NCI-H2081 treated with DMSO at 0.1 percent for 48 hours (cell line): ENCODE measurements at regions not wholly inside any gene's neighbourhood (a gene's known extent, or its start where the extent isn't known, plus 50 kb on each side); places are given as distances from the start of the nearest gene placed in this dataset.

Experiments used
- DNase-seq: peaks from one replicate; lab custom pipeline; 2025; lab: John Stamatoyannopoulos, UW

DNA sequence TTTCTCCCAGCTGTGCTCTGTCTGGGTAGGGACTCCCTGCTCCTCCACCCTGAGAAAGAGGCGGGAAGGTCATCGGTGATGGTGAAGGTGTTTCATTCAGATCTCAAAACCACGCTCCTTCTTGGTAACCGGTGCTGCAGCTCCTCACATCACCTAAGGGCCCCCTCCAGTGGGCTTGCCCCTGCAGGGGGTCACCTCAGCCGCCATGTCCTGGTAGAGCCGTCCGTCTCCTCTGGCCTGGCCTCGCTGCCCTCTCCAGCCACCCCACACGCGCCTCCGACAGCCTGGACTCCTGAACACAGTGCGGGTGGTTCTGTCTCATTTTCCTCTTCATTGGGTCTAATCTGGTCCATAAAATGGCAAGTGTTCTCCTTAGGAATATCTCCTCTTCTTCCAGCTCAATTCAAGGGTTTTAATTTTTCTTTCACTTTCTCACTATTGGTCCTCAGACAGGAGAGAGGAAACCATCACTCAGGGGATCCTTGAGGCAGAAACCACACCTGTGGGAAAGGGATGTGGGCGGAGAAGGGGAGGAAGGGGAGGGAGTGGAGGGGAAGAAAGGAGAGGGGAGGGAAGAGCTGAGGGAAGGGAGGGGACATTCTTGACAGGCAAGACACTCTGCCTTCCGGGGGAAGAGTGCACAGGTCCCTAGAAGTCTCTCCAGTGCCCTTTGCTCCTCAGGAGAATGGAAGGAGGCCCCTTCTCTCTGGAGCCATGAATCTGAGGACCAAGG, 1338.4 kb downstream of the TBC1D22A start:
- no peak for DNase-seq

DNA sequence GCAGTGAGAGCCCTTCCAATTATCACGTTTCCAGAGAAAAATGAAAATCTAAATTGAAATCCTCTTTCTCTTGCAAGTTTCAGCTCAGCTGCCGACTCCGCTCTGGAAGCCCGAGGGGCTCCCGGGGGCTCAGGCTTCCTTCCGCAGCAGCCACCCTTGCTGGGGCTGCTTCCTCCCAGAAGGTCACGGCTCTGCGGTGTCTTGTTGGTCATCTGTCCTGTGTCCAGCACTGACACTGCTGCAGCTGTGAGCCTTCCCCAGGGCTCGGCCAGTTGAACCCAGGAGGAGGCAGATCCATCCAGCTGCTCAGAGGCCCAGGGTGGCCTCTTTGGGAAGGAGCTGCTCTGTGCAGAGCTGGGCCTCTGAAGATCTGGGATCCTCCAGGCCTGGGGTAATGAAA, 1337.2 kb downstream of the TBC1D22A start:
- DNase-seq: no peak

DNA sequence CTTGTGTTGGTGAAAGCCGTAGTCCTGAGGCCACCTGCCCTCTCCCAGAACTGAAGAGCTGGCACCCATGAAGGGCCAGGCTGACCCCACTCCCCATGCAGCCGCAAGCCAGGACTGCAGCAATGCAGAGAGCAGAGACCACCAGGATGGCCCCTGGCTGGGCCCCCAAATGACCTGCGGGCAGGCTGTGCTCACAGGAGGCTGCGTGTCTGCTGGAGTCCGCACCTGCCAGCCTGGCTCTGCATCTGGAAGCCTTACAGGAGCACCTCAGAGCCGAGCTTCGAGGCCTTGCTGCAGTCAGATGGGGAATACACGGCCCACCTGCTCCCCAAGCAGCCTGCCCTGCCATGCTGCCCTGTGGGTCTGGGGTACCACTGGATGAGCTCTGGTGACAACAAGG, 1336.8 kb downstream of the TBC1D22A start:
- no peak for DNase-seq

DNA sequence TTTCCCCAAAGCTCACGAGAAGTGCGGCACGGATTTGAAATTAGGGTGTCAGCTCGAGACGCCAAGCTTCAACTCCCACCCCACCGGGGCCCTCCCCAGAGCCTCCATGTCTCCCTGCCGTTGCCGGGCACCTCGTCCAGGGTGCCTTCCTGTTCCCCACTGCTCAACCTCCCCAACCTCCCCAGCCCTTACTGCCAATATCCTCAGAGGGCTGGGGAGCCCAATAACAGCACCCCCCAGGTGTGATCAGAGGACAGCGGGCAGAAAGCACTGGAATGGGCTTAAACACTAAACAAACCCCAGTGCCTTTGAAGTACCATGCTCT, 1336.4 kb downstream of the TBC1D22A start:
- no peak for DNase-seq

DNA sequence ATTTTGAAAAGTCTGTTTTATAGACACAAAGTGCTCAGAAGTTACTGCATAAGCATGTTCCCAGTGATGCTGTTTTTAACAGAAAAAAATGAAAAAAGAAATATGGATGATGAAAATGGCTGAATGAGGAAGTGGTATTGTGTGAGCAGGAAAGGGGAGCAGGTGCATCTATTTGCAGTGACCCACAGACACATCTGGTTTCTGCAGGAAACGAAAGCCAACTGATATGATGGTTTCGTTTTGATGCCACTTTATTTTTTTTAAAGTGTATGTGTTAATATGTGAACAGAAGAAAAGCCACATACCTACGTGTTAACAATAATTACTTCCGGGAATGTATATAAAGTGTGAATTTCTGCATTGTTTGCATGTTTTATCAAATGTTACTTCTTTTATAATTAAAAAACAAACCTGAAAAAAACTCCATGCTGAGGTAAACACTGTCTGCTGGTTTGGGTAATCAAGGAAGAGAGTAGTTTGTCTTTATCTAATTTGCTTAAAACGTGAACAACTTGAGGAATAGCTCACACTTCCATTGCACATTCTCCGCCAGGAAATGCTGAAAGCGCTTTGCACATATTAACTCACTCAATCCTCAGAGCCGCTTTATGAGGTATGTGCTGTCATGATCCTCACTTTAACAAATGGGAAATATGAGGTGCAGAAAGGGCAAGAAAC, 1335.9 kb downstream of the TBC1D22A start:
- DNase-seq: no peak

DNA sequence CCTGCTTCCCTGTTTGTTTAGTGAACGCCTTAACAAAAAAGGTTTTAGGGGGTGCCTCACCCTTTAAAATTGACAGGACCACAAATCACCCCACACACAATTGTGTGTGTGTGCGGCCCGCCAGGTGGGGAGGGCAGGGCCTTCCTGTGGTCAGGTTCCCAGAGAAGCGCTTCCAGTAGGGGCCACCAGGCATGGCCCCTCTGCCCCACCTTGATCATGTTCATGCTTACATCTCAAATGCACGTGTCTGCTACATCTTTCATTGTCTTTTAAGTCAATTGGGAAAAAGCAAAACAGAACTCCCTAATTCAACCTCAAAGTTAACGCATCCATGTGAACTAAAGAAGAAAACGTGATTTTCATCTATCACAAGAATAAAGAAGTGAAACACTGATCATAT, 1335.3 kb downstream of the TBC1D22A start:
- no peak for DNase-seq

DNA sequence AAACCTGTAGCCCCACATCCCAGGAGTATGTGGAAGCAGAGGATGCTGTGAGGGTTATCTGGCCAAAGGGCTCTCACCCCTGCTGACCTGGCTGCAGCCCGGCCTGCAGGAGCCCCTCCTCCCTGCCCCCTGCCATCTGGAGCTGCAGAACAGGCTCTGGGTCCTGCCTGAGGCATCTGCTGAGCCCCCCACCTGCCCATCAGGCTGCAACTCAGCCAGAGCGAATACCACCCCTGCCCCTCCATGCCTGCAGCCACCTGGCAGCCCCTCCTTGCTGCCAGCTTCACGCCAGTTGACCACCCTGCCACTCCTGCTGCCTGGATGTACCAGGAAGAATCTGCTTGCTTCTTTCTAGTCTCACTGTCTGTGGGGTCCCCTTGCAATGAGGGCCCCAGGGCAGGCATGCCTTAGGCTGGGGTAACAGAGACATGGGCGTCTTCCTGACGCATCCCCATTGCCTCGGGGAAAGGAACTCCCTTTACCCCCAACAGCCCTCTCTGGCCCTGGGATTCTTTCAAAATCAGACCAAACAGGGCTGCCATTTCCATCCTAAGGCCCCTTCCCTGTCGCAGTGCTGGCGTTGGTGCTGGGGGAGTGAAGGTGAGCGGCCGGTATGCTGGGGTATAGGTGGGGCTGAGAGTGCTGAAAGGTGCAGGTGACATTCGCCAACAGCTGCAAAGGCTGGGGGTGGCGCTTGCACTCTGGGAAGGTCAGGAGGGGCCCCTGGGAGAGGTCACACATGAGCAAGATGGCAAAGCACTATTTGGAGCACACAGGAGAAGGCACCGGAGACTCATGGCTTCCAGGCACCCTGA, 1334.6 kb downstream of the TBC1D22A start:
- no peak for DNase-seq

DNA sequence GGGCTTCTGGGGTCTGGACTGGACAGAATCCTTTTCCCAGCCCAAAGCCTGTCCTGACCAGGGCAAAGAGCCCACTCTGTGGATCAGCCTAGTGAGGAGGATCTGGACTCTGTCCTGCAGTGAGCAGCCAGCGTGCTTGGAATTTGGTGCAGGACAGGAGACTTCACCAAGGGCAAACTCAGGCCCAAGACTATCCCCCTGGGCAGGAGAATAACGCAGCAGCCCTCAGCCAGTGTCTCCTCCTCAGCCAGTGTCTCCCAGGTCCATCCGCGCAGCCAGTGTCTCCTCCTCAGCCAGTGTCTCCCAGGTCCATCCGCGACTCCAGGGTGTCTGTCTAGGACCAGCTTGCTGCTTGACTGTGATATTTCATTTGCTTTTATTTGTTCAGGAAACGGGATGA, 1334.0 kb downstream of the TBC1D22A start:
- no peak for DNase-seq

DNA sequence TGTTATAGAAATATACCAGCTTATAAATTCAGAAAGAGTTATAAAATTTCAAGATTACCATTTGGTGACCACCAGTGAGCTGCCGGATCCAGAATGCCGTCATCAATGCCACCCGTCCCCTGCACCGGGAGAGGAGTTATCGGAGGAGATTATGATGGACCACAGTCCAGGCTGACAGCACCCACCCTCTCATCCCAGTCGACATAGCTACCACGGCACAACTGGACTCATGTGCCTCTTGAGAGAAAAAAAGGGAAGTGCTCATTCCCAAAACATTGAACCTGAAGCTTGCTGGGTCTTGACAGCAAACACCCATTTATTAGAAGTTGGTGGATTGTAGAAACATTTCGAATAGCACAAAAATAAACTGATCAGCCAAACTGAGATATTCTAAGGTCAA, 1331.5 kb downstream of the TBC1D22A start:
- no peak for DNase-seq

DNA sequence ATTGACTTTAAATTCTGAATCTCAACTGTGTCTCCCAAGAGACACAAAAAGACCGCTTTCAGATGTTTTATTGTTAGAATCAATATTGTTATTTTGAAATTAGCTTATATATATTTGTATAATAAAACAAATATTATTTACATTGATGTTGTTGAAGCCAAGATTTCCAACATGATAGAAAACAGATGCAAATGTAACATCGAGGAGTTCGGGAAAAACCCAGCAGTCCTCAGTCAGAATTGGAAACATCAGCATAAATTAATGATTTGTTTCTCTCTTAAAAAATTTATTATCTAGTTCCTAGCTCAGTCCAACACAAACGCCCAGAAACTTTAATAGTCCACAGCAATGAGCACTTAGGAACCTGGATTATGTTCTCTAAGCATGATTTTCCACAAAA, 1330.4 kb downstream of the TBC1D22A start:
- DNase-seq: no peak

DNA sequence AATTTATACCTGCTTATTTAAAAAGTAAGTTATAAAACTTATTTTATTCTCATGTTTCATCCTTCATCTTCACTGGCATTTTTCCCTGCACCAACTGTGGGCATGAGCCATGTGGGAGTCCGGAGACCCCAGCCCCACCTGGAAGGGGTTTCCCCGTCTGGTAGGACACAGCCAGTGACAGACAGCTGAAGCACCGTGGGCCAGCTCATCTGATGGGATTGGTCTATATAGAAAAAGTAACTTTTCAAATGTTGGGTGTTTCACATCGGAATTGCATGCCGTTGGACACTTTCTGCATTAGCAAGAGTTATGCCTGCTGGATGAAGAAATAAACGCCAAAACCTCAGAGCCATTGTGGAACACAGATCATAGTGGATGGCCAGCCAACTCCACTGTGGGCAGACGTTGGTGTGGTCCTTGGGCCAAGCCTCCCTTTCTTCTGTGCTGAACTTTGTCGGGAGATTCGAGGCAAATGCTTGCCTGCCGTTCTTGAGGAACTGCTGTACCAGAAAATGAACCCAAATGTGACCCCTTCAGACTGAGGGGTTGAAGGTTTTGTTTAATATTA, 1329.3 kb downstream of the TBC1D22A start:
- no peak for DNase-seq

DNA sequence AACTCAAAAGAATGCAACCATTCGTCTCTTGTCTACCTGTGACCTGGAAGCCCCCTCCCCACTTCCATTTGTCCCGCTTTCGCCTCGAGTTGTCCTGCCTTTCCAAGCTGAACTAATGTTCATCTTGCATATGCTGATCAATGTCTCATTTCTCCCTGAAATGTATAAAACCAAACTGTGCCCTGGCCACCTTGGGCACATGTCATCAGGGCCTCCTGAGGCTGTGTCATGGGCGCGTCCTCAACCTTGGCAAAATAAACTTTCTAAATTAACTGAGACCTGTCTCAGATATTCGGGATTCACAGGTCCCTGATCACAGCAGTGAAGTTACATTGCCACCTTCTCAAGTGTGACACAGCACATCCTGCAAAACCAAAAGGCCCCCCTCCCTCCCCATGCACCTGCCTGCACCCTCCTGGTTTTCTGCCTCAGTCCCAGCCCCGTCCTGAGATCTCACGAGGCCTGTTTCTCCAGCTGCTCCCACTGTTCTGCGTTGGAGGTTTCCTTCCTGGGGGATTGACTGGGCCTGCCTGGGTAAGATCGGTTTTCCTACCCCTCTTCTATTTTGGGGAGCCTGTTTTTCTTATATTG, 1328.7 kb downstream of the TBC1D22A start:
- no peak for DNase-seq

DNA sequence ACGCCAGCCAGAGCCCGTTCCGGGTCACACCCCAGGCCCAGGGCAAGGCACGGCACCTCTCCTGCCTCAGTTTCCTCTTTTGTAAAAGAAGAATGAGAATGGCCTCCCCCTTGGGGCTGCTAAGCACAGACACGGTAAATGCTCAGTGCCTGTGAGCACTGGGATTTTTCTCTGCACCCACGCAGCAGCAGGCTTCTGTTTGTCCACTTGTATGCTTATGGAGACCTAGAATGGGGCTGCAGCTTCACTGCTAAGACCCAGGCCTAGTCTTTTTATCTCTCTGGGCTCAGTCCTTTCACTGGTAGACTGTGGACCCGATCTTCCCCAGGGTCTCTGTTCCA, 1327.9 kb downstream of the TBC1D22A start:
- no peak for DNase-seq

DNA sequence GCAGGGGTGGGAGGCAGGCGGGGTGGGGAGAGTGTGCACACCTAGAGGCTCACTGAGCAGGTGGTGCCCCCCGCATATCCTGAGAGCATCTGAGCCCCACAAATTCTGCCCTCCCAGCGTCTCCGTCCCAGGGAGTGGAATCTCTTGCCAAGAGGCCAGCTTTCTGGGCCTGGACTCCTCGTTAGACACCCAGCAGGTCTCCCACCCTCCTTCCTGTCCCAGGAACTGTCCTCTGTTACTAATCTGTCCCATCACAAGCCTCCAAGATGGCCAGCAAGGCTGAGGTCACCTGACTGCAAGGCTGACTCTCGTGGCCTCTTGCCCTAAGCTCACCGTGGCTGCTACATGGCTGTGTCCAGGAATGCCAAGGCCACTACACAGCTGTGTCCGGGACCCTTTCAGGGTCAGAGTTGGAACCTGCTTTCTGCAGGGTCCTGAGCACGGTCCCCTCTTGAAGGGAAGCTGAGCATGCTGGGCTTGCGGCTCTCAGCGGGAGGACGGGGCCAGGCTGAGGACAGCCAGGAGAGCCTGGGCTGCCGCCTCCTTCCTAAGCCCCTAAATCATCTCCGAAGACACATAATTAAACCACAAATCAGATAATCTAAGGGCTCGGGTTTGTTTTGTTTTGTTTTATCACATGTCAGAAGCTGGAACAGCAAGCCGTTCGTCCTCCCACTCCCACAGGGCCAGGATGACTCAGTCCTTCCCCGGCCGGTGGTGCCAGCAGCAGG, 1327.3 kb downstream of the TBC1D22A start:
- no peak for DNase-seq

DNA sequence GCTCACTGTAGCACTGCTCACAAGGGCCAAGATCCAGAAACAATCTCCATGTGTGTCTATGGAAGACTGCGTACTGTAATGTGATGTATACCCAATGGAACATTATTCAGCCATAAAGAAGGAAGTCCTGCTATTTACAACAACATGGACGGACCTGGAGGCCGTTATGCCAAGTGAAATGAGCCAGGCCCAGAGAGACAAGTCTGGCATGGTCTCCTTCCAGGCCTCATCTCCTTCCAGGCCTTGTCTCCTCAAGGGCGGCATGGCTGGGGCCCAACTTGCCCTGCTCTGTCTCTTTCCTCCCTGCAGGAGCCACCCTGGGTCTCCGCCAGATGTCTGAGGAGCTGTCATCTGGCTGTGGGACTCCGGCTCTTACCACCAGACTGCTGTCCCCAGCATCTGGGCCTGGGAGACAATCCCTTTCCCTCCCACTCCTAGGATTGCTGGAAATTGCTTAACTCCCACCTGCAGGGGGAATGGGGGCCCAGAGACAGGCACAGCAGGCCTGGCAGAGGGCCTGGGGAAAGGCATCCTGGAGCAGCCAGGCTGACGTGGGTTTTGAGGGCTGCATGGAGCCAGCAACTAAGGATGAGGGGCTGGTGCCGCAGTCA, 1326.6 kb downstream of the TBC1D22A start:
- no peak for DNase-seq

DNA sequence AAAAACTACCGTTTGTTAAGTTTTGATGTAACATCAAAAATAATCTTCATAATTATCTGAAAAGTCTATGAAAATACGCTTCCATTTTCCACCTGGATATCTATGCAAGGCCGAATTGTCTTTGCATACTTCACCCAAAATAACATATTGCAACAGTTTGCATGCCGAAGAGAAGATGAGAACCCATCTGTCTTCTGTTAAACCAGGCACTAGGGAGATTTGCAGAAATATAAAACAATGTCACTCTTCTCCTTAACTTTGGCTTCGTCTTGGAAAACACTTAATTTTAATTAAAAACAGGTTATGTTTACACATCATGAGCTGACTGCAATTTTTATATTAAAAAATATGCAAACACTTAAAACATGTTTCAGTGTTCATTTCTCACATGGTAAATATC, 1325.8 kb downstream of the TBC1D22A start:
- no peak for DNase-seq

DNA sequence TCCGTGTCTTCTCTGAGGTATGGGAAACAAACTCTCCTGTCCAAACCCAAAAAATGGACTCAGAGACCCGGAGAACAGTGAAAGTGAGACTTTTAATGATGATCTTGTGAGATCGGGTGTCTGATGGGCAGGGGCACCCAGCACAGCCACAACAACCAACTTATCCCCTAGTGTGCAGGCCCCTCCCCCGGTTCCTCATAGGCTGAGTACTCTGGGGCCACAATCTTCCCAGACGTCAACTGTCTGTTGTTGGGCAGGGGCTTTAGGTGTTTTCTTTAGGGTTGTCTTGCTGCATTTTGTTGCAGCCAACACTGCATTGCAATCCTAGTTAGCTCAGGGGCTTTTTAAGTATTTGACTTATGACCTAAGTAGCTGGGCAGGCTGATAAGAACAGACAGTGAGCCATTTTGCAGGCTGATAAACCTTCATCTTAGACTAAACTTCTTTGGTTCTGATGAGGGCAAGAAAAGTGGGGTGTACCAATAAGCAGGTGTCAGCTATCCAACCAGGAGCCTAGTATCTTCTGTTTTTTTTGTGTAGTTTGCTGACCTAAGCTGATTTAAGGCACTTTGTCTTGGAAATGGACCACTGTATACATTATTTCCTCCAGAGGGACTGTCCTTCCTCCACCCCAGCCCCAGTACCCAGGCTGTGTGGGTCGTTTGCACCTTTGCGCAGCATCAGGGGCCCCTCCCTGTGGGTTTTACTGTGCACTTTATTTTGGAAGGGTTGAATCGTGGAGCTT, 1323.6 kb downstream of the TBC1D22A start:
- DNase-seq: no peak

DNA sequence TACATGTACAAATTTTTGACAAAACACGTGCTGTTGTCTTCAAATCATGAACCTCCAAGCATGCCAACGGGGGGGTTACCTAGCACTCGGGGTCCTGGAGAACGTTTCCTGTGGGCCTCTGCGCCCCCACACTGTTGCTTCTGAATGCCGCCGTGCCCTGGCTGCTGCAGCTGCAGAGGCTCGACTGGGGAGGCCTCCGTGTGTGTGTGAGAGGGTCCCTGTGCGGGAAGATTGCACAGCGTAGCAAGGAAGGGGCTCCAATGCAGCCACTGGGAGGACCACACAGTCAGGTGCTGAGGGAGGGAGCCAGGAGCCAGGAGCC, 1322.2 kb downstream of the TBC1D22A start:
- no peak for DNase-seq

DNA sequence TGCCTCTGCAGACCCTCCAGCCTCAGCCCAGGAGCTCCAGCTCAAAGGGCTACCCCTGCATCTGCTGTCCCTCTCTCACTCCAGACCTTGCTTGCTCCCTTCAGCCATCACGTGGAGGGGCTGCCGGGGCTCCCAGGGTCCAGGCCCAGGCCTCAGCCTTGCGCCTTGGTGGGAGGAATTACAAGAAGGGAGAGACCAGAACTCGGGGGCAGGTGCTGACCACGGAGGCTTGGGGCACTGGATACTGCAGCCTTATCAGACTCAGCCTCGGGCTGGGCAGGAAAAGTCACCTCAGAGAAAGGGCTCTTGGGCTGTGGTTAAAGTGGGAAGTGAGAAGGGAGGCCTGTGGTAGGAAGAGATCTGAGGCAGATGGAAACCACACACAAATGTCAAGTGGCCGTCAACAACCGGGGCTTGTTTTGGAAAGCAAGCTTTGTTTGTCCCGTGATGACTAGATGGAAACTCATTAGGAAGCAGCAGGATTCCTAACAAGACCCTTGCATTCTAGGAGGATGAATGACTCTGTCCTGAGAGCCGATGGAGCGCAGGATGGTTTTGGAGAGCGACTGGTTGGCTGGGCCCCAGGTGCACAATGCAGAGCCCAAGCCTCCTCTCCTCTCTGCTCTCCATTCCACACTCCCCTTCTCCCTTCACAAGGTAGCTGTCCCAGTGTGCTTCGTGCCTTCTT, 1321.7 kb downstream of the TBC1D22A start:
- no peak for DNase-seq

DNA sequence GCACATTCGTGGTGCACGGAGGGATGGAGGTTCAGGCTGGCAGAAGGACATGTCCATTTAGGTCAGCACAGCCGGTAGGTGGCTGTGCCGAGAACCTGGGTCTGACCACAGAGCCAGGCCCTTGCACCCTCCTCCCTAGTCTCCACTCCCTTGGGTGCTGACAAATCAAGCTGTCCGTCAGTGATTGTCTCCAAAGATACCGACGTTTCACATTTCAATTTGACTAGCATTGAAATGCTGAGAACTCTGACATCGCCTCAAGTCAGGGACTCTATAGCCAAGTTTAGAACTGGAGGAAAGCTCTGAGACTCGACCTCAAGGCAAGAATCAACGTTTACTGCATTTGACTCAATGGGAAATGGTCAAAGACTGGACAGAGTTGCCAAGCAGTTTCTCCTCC, 1321.1 kb downstream of the TBC1D22A start:
- no peak for DNase-seq
